ENCODE measurements at regions not wholly inside any gene's neighbourhood (a gene's known extent, or its start where the extent isn't known, plus 50 kb on each side); places are given as distances from the start of the nearest gene placed in this dataset.
A peak's percentile ranks its signal among the peaks of the same experiment; 100 is the strongest.

DNA sequence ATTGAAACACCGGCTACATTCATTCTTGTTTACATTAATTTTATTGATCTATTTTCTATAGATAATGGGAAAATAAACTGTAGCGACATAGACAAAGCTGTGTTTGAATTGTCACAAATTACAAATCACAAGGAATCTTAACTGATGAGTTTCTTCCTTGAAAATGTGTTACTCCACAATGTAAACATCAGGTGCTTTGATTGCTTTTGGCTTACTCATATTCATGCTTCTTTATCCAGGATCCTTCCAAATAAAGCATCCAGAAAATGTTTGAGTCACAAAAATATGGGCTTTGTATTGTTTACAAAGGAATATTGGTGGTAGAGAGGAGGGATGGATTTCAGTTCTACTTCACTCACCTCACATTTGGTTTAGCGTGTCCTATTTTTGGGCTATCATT lies 64.0 kb downstream of the BMP2 start:
- no peak for DNase-seq

- DNase-seq, result no peak
These were observed 65.3 kb downstream of the BMP2 start for GRCh38 chr20:6832811-6833210.

GRCh38 chr20:6835609-6836008 lies 68.1 kb downstream of the BMP2 start:
- no peak for DNase-seq

- no peak for DNase-seq
These were observed 69.4 kb downstream of the BMP2 start for GRCh38 chr20:6836821-6837374.

- DNase-seq, result no peak
These were observed 70.2 kb downstream of the BMP2 start for GRCh38 chr20:6837730-6838129.

DNA sequence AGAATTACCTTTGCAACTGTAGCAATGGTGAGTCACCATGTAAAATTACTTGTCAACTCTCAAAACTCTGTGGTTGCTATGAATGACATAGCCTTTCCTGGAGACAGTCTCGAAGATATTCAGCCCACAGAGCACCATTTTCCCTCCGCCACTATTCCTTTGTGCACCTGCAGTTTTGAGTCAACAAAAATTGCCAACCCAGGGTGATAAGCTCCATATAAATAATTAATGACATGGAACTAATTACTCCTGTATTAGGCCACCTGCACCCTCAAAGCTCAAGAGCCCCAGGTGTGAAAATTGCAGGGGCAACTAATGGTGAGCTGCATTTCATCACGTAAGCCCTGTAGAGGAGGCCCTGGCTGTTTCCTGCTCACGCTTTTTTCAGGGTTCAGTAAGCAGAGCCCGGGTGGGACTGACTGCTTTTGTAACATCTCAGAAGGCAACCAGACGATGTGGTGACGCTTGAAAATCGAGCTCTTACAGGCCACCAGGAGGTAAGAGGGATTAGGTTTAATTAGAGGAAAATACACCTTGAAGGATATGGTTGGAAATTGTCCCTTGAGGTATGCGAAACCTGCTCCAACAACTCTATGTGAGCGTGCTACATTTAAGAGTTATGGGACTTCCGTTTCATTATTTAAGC lies 70.8 kb downstream of the BMP2 start:
- DNase-seq, result no peak

DNA sequence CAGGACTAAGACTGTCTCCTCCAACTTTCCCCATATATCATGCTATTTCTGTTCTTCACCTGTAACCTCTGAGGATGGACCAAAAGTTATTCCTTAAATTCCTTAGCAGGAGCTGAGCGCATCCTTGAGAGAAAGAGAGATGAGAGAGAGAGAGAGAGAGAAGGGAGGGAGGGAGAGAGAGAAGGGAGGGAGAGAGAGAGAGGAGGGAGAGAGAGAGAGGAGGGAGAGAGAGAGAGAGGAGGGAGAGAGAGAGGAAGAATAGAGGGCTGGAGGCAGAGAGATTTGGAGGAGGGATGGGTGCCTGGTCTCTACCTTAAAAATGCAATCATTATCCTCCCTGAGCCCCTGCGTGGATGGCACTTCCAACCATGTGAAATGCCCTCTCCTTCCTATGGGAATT lies 73.6 kb downstream of the BMP2 start:
- no peak for DNase-seq

DNA sequence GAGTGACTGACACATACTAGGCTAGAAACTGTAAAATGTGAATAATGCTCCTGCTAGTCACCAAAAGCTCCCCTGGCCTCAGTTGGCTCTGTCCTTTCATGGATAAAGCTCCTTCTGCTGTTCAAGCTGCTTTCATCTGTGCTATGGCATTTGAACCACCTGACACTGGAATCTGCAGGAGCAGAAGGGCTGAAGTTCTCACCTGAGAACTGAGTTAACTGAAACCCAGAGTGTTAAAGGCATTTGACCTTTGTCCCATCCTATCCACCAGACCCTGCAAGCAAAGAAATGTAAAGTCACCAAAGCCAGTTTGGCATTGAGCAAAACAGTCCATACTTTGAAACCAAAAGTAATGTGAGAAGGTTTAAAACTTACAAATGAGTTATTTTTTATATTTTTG lies 77.7 kb downstream of the BMP2 start:
- DNase-seq, result no peak

GRCh38 chr20:6848041-6848440 lies 80.6 kb downstream of the BMP2 start:
- no peak for DNase-seq

DNA sequence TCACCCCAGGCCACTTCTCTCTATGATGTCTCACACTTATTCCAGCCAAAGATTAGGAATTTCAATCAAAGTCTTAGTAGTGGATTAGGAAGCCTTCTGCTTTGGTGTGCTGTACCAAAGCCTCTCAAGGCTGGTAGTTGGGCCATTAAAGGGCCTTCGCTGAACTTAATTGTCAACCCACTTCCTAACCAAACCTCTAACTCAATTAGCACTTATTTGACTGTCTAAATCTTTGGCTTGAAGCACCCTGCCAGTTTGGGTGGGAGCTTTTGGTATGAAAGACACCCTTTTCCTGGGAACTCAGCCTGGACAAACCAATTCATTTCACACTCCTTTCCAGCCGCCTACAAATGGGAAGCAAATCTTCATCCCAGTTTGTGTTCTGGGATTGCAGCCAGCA lies 81.5 kb downstream of the BMP2 start:
- no peak for DNase-seq

GRCh38 chr20:6851136-6851535 lies 83.7 kb downstream of the BMP2 start:
- no peak for DNase-seq

DNA sequence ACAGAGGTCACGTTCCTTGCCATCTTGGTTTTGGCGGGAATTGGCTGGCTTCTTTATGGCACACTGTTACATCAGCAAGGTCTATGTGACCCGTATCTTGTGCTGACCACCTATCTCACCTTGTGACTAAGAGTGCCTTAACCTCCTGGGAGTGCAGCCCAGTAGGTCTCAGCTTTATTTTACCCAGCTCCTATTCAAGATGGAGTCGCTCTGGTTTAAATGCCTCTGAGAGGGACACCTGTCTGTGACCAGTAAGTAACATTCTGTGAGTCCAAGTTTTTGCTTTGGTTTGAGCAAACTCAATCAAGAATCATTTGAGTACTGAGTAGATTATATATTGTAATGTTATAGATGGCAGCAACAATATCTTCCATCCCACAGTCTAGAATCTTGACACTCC lies 85.0 kb downstream of the BMP2 start:
- no peak for DNase-seq

GRCh38 chr20:6855104-6855503 lies 87.6 kb downstream of the BMP2 start:
- no peak for DNase-seq

GRCh38 chr20:6855796-6856195 lies 88.3 kb downstream of the BMP2 start:
- no peak for DNase-seq

GRCh38 chr20:6857927-6858326 lies 90.4 kb downstream of the BMP2 start:
- DNase-seq, result no peak

DNA sequence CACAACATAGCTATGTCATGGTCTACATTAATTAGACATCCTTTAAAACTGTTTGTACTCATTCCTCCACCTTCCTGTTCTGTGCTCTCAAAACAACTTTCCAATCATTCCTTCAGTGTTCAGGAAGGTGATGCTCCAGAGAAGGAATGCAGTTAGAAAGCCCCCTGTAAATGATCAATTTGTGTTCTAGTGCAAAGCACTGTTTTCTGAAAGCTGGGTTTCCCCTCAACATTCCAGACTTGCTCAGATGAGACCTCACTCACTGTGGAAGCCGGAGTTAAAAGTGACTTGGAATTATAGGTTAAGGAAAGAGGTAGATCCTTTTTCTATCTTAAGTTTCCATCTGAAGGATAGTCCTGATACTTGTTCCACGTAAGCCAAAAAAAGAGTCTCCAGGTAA lies 95.9 kb downstream of the BMP2 start:
- no peak for DNase-seq

DNA sequence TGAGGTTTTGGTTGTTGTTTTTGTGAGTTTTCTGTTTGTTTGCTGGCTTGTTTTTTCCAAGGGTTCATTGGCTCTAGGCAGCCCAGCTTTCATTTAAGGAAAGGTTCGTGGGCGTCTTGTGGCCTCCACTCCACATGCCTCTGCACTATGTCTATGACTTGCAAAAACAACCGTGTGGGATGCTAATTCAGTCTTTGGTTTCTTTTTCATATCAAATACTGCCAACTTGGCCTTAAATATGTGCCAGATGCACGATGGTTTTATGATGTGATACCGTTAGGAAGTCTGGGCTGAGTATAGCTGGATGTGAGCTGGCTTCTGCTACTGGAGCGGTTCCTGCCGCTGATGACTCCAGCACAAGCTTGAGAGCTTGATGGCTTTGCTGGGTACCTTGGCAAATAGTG lies 96.3 kb downstream of the BMP2 start:
- peak; percentile 59 for DNase-seq

- DNase-seq, result no peak
These were observed 97.3 kb downstream of the BMP2 start for GRCh38 chr20:6864740-6865139.

- DNase-seq, result no peak
These were observed 99.3 kb downstream of the BMP2 start for GRCh38 chr20:6866741-6867140.

DNA sequence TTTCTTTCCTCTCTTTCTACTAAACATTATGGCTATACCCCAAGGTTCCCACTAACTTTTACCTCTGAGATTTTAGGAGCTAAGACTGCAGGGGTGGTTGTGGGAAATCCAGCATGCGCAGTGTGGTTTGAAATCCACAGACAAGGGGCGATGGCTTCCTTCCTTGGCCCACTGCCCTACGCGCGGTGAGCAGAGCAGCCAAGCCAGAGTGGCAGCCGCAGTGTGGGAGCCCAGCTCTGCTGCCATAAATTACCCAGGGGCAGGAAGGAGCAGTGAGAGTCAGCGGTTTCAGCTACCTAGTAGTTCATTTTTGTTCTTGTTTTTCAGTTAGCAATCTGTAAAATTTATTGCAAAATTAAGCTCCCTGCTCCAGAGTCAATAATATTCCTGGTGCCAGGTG lies 101.4 kb downstream of the BMP2 start:
- peak; percentile 75 for DNase-seq

DNA sequence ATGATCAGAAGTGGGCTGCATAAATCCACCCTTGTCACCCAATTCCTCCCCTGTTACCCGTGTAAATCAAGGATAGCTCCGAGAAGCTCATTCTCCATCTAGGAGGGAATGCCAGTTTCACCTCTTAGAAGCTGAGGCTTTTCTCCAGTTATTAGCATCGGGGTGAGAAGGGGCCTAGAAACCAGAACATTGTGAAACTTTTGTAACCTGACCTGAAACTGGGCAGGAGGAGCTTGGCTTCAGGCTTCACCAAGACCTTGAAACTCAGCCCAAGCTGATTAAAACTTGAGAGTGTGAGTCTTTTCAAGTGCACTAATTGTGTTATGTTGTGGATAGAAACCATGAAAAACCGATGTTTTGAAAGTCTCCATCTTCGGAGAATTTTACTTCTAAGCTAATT lies 103.1 kb downstream of the BMP2 start:
- no peak for DNase-seq

DNA sequence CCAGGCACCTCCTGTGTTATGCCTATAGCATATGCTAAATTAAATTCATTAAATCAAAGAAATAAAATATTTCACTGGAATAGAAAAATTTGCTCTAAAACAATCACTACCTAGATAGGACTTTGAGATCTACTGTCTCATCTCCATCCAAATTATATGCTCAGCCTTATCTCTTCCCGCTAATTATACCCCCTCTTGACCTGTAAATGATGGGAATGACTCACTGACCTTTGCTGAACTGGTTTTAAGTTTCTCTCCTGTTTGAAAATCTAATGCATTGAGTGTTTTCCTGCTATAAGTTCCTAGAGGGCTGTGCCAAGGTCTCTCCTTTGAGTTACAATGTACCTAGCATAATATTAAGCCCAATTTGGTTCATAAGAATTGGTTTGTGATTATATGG lies 110.1 kb downstream of the BMP2 start:
- DNase-seq, result no peak

DNA sequence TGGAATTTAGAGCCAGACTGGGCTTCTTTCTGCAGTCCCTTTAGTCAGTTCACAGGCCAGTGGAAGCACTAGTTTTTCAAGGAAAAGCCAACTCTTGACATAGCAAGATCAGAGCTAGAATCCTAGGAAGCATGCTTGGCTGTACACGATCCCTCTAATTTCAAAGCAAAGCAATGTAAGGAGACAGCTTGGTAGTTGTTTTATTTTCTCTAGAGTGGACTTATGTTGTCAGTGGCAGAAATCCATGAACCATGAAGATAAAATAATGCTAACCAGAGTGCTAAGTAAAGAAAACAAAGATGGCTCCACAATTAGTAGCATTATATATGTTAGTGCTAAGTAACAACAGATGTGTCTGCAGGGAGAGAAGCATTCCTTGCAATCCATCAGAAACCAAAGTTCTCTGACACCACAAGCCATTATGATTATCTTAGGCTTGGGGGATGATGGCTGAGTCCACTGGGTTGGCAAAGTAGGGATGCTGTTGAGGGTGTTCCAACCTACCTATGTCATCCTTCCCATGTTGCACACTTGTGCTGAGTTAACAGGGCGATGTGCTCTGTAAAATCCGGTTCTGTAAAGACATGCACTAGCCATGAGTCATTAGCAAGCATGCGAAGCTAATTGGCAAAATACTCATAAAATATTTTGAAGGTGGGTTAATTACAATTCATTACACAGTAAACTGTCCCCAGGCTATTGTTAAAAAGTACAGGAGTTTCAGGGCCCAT lies 115.2 kb downstream of the BMP2 start:
- DNase-seq, result no peak

- DNase-seq, result no peak
These were observed 116.6 kb downstream of the BMP2 start for GRCh38 chr20:6884114-6884513.
